HG03521 (cell line): ENCODE measurements at regions not wholly inside any gene's neighbourhood (a gene's known extent, or its start where the extent isn't known, plus 50 kb on each side); places are given as distances from the start of the nearest gene placed in this dataset.

ENCODE experiments used
- ATAC-seq: cut with Tn5 transposase; IDR thresholded peaks from one replicate; pipeline ENCODE4 v1.9.1; 2021; ENCODE audit warnings: mild to moderate bottlenecking, moderate library complexity; ENCODE audit not compliant: unreplicated experiment

- no peak for ATAC-seq
Observed at GRCh38 chr11:39145346-39145745, 2314.1 kb downstream of the LRRC4C start.

DNA sequence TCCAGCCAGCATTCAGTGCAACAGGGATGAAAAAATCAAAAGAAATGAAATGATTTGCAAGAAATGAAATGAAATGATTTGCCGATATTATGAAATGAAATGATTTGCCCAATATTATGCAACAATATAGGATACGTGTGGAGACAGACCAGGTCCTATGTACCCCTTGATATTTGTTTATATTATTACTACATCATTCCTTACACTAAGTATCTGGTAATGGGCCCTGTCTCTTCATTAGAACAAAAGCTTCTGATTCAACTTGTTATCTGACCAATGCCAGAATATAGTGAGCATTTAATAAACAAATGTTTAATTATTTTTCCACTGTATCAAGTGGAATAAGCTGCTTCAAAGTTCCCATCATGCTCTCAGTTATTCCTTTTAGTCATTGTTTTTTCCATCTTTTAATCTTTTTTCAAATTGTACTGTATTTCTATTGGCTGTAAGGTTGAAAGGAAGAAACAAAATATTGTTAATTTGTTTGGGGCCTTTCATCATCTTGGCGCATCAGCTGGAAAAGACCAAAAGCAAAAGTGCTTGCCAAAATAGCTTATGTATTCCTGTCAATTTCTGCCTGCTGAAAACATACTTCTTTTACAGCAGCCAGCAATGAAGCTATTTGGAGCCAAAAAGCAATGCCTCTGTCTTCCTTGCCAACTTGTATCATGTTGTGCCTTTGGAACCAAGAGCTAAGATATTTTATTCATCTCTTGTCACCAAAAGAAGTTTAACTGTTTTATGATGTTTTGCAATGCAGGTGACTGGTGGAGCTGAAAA is 2314.9 kb downstream of the LRRC4C start:
- ATAC-seq = no peak

DNA sequence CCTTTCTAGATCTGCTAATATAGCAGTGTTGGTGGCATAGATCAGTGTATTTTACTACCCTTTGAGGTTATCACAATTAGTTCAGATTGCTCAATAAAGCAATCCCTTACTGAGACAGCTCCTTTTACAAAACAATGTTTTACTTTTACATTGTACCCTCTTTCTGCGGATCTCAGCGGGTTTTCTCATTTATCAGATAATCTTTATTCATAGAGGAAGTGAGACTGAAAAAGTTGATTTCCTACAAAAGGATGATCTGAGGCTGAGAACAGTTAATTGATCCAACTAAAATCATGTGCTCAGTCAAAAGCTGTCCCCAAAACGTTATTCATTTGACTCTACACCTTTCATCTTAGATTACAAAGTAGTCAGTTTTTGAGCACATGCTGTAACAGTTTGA is 2319.9 kb downstream of the LRRC4C start:
- no peak for ATAC-seq

- no peak for ATAC-seq
Observed at GRCh38 chr11:39120890-39121289, 2338.6 kb downstream of the LRRC4C start.

- ATAC-seq = no peak
Observed at GRCh38 chr11:39113606-39114005, 2345.8 kb downstream of the LRRC4C start.

GRCh38 chr11:39102236-39102635 is 2357.2 kb downstream of the LRRC4C start:
- ATAC-seq = no peak

DNA sequence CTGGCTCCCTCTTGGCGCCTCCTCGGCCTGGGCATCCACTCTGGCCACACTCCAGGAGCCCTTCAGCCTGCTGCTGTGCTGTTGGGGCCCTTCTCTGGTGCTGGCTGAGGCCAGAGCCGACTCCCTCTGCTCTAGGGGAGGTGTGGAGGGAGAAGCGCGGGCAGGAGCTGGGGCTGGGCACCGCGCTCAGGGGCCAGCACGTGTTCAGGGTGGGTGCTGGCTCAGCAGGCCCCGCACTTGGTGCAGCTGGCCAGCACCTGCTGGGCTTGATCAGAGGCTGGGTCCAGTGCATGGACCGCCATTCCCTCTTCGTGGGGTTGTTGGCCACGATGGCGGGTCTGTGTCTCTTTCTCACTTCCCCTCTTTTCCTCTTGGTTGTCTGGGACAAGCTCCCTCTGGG is 2381.0 kb downstream of the LRRC4C start:
- ATAC-seq = no peak

- ATAC-seq = no peak
Observed at GRCh38 chr11:39037611-39038010, 2421.8 kb downstream of the LRRC4C start.

DNA sequence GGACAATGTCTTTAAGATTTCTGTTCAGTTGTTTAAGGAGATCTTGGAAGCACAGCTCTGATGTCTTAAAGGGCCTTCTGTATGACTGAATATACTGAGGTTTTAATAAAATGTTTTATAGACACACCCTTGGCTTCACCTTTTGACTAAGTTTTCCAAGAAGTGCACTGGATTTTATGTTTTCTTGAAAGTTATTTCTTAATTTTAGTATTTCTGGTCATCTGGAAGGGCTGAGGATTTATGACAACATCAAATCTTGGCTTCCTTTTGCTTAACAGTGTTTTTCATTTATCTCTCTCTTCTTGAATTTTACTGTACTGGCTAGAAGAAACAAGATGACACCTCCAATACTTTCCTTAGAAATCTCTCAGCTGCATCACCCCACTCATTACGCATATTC is 2423.4 kb downstream of the LRRC4C start:
- no peak for ATAC-seq

- no peak for ATAC-seq
Observed at GRCh38 chr11:39021539-39021938, 2423.5 kb upstream of the RAG2 start.

GRCh38 chr11:39011797-39012196 is 2413.8 kb upstream of the RAG2 start:
- ATAC-seq = no peak

GRCh38 chr11:38990841-38991240 is 2392.8 kb upstream of the RAG2 start:
- ATAC-seq = no peak

GRCh38 chr11:38990139-38990538 is 2392.1 kb upstream of the RAG2 start:
- no peak for ATAC-seq

GRCh38 chr11:38988908-38989307 is 2390.9 kb upstream of the RAG2 start:
- ATAC-seq = no peak

GRCh38 chr11:38972220-38972619 is 2374.2 kb upstream of the RAG2 start:
- no peak for ATAC-seq

DNA sequence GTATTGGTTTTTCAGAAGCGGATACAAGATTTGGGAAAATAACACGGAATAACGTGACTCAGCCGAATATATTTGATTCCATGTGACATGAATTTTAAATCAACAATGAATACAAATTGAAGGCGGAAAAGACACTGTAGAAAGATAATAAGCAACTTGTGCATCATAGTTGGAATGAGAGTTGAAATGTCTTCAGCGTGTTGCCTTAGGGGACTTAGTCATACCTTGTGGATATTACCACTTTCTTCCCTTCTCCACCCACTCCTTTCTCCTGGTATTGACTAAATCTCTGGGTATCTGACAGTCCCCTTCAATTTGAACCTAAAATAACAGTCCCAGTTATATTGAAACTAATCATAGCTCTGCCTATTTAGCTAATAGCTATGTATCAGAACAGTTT is 2373.1 kb upstream of the RAG2 start:
- no peak for ATAC-seq

GRCh38 chr11:38968951-38969350 is 2370.9 kb upstream of the RAG2 start:
- no peak for ATAC-seq

- ATAC-seq = no peak
Observed at GRCh38 chr11:38952698-38953097, 2354.7 kb upstream of the RAG2 start.

DNA sequence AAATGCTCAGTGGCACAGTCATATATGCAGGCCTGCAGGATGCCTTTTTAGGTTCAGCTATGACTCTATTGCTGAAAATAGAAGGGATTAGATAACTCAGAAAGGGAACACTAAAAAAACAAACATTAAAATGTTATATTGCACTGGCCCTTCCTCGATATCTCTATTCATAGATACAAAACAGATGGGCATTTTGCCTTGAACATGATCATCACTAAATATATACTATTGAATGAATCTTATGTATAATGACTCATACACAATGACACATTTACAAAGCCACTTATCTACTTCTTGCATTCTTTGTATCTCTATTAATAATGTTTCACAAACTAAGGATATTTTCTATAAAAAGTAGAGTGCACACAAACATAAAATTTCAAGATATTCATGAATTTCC is 2352.8 kb upstream of the RAG2 start:
- no peak for ATAC-seq

GRCh38 chr11:38948392-38948791 is 2350.4 kb upstream of the RAG2 start:
- ATAC-seq = no peak

- ATAC-seq = no peak
Observed at GRCh38 chr11:38937709-38938108, 2339.7 kb upstream of the RAG2 start.

DNA sequence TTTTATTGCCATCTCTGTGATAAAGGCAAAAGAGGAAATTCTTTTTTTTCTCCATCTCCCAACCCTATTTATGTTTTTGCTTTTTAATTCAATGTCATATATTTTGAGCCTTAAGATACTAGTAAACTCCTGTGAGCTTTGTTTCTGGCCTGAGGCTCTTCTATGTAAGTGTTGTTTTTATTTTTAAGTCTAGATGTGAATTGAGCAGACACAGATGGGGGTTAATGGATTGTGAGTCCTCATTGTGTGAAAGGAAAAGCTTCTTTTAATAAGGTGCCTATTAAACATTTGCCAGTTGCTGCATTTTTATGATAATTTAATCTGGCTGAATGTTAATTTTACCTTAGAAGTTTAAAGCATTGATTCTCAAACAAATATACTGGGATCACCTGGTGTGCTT is 2337.9 kb upstream of the RAG2 start:
- no peak for ATAC-seq

- ATAC-seq = no peak
Observed at GRCh38 chr11:38927993-38928392, 2330.0 kb upstream of the RAG2 start.
